Gastroesophageal sphincter (tissue), 3 donors: ENCODE measurements at regions not wholly inside any gene's neighbourhood (a gene's known extent, or its start where the extent isn't known, plus 50 kb on each side); places are given as distances from the start of the nearest gene placed in this dataset.

ENCODE experiments used
- EP300 ChIP-seq: sonication (generic); formaldehyde crosslinking; IDR thresholded peaks from one replicate; pipeline ENCODE4 v1.6.1; 2017; ENCODE audit warnings: antibody characterized with exemption, mild to moderate bottlenecking
- POLR2A ChIP-seq, 2 donors: fragments of 450-650 bp; IDR thresholded peaks; one replicate each; pipeline ENCODE4 v1.6.1; 2017; ENCODE audit warnings: antibody characterized with exemption in 2 of 2, mild to moderate bottlenecking in 2 of 2, moderate library complexity in 1 of 2
- TF ChIP-seq, protein P1 (sequence below), 4 experiments: fragments of 200-600 bp in 2 of 4; fragments of 450-650 bp in 2 of 4; sonication (generic) in 1 of 4; IDR thresholded peaks; one replicate each; pipeline ENCODE4 v1.5.1; 2017 to 2019; ENCODE audit warnings: antibody characterized with exemption in 4 of 4, mild to moderate bottlenecking in 2 of 4, moderate library complexity in 2 of 4

DNA sequence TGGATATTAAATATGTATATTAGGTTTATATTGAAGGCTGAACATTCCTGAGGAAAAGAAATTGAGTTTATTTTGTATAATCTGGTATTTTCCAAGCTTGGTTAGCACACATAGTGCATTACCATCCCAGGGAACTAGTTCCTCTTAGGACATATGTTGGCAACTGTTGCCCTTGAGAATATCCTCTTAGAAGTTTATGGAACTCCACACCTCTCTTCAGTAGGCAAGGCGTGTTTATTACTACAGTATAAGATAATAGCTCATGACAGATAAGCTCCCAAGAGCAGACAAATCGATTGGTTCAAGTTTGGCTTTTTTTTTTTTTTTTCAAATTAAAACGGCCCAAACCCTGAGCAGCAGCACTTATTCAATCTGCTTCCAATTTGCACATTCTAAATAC is 59.8 kb upstream of the SIPA1L2 start:
- no peak for TF ChIP-seq EP300
- TF ChIP-seq, protein P1, sequence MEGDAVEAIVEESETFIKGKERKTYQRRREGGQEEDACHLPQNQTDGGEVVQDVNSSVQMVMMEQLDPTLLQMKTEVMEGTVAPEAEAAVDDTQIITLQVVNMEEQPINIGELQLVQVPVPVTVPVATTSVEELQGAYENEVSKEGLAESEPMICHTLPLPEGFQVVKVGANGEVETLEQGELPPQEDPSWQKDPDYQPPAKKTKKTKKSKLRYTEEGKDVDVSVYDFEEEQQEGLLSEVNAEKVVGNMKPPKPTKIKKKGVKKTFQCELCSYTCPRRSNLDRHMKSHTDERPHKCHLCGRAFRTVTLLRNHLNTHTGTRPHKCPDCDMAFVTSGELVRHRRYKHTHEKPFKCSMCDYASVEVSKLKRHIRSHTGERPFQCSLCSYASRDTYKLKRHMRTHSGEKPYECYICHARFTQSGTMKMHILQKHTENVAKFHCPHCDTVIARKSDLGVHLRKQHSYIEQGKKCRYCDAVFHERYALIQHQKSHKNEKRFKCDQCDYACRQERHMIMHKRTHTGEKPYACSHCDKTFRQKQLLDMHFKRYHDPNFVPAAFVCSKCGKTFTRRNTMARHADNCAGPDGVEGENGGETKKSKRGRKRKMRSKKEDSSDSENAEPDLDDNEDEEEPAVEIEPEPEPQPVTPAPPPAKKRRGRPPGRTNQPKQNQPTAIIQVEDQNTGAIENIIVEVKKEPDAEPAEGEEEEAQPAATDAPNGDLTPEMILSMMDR (IDR thresholded peaks at IDR 0.05), result no peak
- no peak for TF ChIP-seq POLR2A (IDR thresholded peaks at IDR 0.05)
